Neural cell (in vitro differentiated cells): ENCODE measurements at regions not wholly inside any gene's neighbourhood (a gene's known extent, or its start where the extent isn't known, plus 50 kb on each side); places are given as distances from the start of the nearest gene placed in this dataset.

Experiments used
- EZH2 ChIP-seq: fragments of 200-600, 300-800 bp; shearing (Covaris generic), sonication (generic); IDR thresholded peaks from 2 replicates; pipeline ENCODE4 v1.6.1; 2014; ENCODE audit warnings: antibody characterized with exemption, low read length, borderline replicate concordance, mild to moderate bottlenecking; ENCODE audit not compliant: insufficient read depth, poor library complexity, severe bottlenecking
- POLR2AphosphoS5 ChIP-seq: IDR thresholded peaks from 2 replicates; pipeline ENCODE4 v1.6.1; 2012
- SMC3 ChIP-seq: fragments of 450-650 bp; conservative IDR thresholded peaks from 2 replicates; pipeline ENCODE4 v1.6.1; 2014; ENCODE audit warnings: antibody characterized with exemption, mild to moderate bottlenecking, moderate library complexity; ENCODE audit not compliant: poor library complexity
- TAF1 ChIP-seq: IDR thresholded peaks from 2 replicates; pipeline ENCODE4 v1.6.1; 2012; ENCODE audit warnings: low read depth
- TF ChIP-seq, protein P1 (sequence below): fragments of 450-650 bp; IDR thresholded peaks from 2 replicates; pipeline ENCODE4 v1.5.1; 2014; ENCODE audit warnings: antibody characterized with exemption, mild to moderate bottlenecking, moderate library complexity; ENCODE audit not compliant: poor library complexity, severe bottlenecking
- TF ChIP-seq, protein P2 (sequence below): IDR thresholded peaks from 2 replicates; pipeline ENCODE4 v1.6.1; 2012; ENCODE audit warnings: borderline replicate concordance

DNA sequence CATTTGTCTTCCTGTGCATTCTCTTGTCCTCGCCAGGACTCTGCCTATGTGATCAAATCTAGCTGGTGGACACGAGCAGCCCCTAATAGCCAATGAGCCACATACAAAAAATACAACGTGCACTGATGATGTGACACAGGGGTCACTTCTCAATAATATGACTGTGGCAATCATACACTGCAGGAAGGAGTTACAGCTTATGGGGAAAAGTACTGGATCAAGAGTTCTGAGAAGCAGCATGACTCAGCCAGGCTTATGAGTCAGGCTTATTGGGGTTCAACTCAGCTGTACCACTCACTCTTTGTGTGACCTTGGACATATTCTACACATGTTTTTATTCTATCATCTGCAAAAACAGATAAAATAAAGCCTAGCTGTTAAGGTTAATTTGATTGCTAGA is 889.4 kb upstream of the TENM4 start:
- TF ChIP-seq POLR2AphosphoS5 (no peak), TAF1 (no peak), EZH2 (no peak), SMC3 (no peak)
- TF ChIP-seq, protein P1, sequence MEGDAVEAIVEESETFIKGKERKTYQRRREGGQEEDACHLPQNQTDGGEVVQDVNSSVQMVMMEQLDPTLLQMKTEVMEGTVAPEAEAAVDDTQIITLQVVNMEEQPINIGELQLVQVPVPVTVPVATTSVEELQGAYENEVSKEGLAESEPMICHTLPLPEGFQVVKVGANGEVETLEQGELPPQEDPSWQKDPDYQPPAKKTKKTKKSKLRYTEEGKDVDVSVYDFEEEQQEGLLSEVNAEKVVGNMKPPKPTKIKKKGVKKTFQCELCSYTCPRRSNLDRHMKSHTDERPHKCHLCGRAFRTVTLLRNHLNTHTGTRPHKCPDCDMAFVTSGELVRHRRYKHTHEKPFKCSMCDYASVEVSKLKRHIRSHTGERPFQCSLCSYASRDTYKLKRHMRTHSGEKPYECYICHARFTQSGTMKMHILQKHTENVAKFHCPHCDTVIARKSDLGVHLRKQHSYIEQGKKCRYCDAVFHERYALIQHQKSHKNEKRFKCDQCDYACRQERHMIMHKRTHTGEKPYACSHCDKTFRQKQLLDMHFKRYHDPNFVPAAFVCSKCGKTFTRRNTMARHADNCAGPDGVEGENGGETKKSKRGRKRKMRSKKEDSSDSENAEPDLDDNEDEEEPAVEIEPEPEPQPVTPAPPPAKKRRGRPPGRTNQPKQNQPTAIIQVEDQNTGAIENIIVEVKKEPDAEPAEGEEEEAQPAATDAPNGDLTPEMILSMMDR: no peak
- TF ChIP-seq, protein P2, sequence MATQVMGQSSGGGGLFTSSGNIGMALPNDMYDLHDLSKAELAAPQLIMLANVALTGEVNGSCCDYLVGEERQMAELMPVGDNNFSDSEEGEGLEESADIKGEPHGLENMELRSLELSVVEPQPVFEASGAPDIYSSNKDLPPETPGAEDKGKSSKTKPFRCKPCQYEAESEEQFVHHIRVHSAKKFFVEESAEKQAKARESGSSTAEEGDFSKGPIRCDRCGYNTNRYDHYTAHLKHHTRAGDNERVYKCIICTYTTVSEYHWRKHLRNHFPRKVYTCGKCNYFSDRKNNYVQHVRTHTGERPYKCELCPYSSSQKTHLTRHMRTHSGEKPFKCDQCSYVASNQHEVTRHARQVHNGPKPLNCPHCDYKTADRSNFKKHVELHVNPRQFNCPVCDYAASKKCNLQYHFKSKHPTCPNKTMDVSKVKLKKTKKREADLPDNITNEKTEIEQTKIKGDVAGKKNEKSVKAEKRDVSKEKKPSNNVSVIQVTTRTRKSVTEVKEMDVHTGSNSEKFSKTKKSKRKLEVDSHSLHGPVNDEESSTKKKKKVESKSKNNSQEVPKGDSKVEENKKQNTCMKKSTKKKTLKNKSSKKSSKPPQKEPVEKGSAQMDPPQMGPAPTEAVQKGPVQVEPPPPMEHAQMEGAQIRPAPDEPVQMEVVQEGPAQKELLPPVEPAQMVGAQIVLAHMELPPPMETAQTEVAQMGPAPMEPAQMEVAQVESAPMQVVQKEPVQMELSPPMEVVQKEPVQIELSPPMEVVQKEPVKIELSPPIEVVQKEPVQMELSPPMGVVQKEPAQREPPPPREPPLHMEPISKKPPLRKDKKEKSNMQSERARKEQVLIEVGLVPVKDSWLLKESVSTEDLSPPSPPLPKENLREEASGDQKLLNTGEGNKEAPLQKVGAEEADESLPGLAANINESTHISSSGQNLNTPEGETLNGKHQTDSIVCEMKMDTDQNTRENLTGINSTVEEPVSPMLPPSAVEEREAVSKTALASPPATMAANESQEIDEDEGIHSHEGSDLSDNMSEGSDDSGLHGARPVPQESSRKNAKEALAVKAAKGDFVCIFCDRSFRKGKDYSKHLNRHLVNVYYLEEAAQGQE: no peak
